ENCODE measurements at regions not wholly inside any gene's neighbourhood (a gene's known extent, or its start where the extent isn't known, plus 50 kb on each side); places are given as distances from the start of the nearest gene placed in this dataset.

GRCh38 chr10:75295868-75296441 lies 60.2 kb upstream of the COMTD1 start:
- TF ChIP-seq GATA3 (IDR thresholded peaks at IDR 0.05; ENCODE audit: low read depth, low read length) (no peak), GATA2 (IDR thresholded peaks at IDR 0.05; ENCODE audit: low read depth, low read length) (no peak)
